Neuronal stem cell (in vitro differentiated cells): ENCODE measurements at regions not wholly inside any gene's neighbourhood (a gene's known extent, or its start where the extent isn't known, plus 50 kb on each side); places are given as distances from the start of the nearest gene placed in this dataset.

ENCODE experiments used
- DNase-seq: peaks from one replicate; pipeline ENCODE4 v3.0.0-alpha.2; 2013; ENCODE audit warnings: low spot score
- H2AFZ ChIP-seq: one replicate; pipeline ENCODE4 v1.6.1; 2013; ENCODE audit warnings: mild to moderate bottlenecking, low read length, inconsistent platforms
- H2AK5ac ChIP-seq: 2 replicates; pipeline ENCODE4 v1.6.1; 2013; ENCODE audit warnings: low read depth, mild to moderate bottlenecking, inconsistent platforms, low read length, moderate library complexity, mixed read lengths
- H2BK120ac ChIP-seq: 2 replicates; pipeline ENCODE4 v1.6.1; 2013; ENCODE audit warnings: low read depth, mild to moderate bottlenecking, inconsistent platforms, low read length, moderate library complexity, mixed read lengths
- H2BK12ac ChIP-seq: one replicate; pipeline ENCODE4 v1.6.1; 2013; ENCODE audit warnings: low read length, inconsistent platforms
- H2BK15ac ChIP-seq: 2 replicates; pipeline ENCODE4 v1.6.1; 2013; ENCODE audit warnings: mild to moderate bottlenecking, low read length, inconsistent platforms, mixed read lengths
- H2BK5ac ChIP-seq: one replicate; pipeline ENCODE4 v1.6.1; 2013; ENCODE audit warnings: inconsistent platforms, mild to moderate bottlenecking, low read length, moderate library complexity
- H3K14ac ChIP-seq: one replicate; pipeline ENCODE4 v1.6.1; 2013; ENCODE audit warnings: low read length, inconsistent platforms
- H3K18ac ChIP-seq: 2 replicates; pipeline ENCODE4 v1.6.1; 2013; ENCODE audit warnings: low read length, inconsistent platforms
- H3K23ac ChIP-seq: 2 replicates; pipeline ENCODE4 v1.6.1; 2013; ENCODE audit warnings: low read depth, mild to moderate bottlenecking, mixed read lengths, low read length, inconsistent platforms; ENCODE audit not compliant: poor library complexity
- H3K27ac ChIP-seq: replicated peaks from 3 replicates; pipeline ENCODE4 v1.5.1; 2013; ENCODE audit warnings: low read length, inconsistent platforms
- H3K27me3 ChIP-seq, 3 experiments: 2 replicates each; pipeline ENCODE4 v1.6.1; 2013; ENCODE audit warnings: low read length in 3 of 3, mild to moderate bottlenecking in 2 of 3, inconsistent platforms in 1 of 3, low read depth in 1 of 3, mixed read lengths in 1 of 3, moderate library complexity in 1 of 3; ENCODE audit not compliant: control insufficient read depth in 3 of 3, insufficient read depth in 3 of 3
- H3K36me3 ChIP-seq, 2 donors: replicated peaks in 1 of 2; 2 replicates each; pipeline ENCODE4 v1.6.1; 2013; ENCODE audit warnings: low read length in 2 of 2; ENCODE audit not compliant: control insufficient read depth in 2 of 2, insufficient read depth in 2 of 2
- H3K4ac ChIP-seq: 2 replicates; pipeline ENCODE4 v1.6.1; 2013; ENCODE audit warnings: inconsistent platforms, mild to moderate bottlenecking, low read length, moderate library complexity
- H3K4me1 ChIP-seq, 2 donors: 1 replicate in 1 of 2; 2 replicates in 1 of 2; pipeline ENCODE4 v1.6.1; 2013; ENCODE audit warnings: low read length in 2 of 2, low read depth in 1 of 2; ENCODE audit not compliant: control insufficient read depth in 2 of 2, insufficient read depth in 1 of 2
- H3K4me2 ChIP-seq: one replicate; pipeline ENCODE4 v1.6.1; 2013; ENCODE audit warnings: mild to moderate bottlenecking, low read length, inconsistent platforms; ENCODE audit not compliant: insufficient read depth, poor library complexity, severe bottlenecking
- H3K4me3 ChIP-seq, 2 donors: 2 replicates each; pipeline ENCODE4 v1.5.1; 2013; ENCODE audit warnings: low read length in 2 of 2, mild to moderate bottlenecking in 2 of 2, inconsistent platforms in 1 of 2, moderate library complexity in 1 of 2
- H3K79me1 ChIP-seq: one replicate; pipeline ENCODE4 v1.6.1; 2013; ENCODE audit warnings: low read depth, mild to moderate bottlenecking, inconsistent platforms, low read length, moderate library complexity
- H3K9ac ChIP-seq: one replicate; pipeline ENCODE4 v1.6.1; 2013; ENCODE audit warnings: mild to moderate bottlenecking, low read depth, low read length, inconsistent platforms; ENCODE audit not compliant: poor library complexity
- H3K9me3 ChIP-seq, 2 donors: replicated peaks in 1 of 2; 2 replicates each; pipeline versions ENCODE3 to v1.6.1; 2013; ENCODE audit warnings: low read length in 2 of 2, mild to moderate bottlenecking in 2 of 2, inconsistent platforms in 1 of 2, low read depth in 1 of 2, mixed read lengths in 1 of 2, moderate library complexity in 1 of 2; ENCODE audit not compliant: control insufficient read depth in 2 of 2, insufficient read depth in 1 of 2
- H4K8ac ChIP-seq: one replicate; pipeline ENCODE4 v1.6.1; 2013; ENCODE audit warnings: low read depth, mild to moderate bottlenecking, inconsistent platforms, low read length, moderate library complexity
- H4K91ac ChIP-seq: one replicate; pipeline ENCODE4 v1.6.1; 2013; ENCODE audit warnings: low read length, low read depth, mild to moderate bottlenecking, inconsistent platforms; ENCODE audit not compliant: poor library complexity
- whole genome bisulfite sequencing, 2 donors: extraction: QIAGEN DNeasy Blood & Tissue Kit; methylation state at CpG; one replicate each; pipeline ENCODE4 v1.1.7; 2013; ENCODE audit warnings: missing lambda C conversion rate in 2 of 2, mixed read lengths in 1 of 2; ENCODE audit not compliant: insufficient read length in 2 of 2, insufficient replicate concordance in 1 of 2; ENCODE audit errors: extremely low coverage in 2 of 2; 5-methylcytosine and 5-hydroxymethylcytosine counted together

GRCh38 chr4:156536661-156537060 is 434.9 kb downstream of the PDGFC start:
- DNase-seq = no peak
- Histone ChIP-seq H2BK12ac (no peak overlapping the region), H3K4me2 (no peak overlapping the region), H3K4me3 (no peak overlapping the region), H2BK15ac (no peak overlapping the region), H3K27me3 (no peaks in the 10 kb centered on the region), H3K23ac (no peak overlapping the region), H2AK5ac (no peak overlapping the region), H3K36me3 (no peaks in the 10 kb centered on the region), H2BK120ac (no peak overlapping the region), H3K9me3 (no peaks in the 10 kb centered on the region), H3K4ac (no peak overlapping the region), H4K8ac (no peak overlapping the region), H3K27ac (no peak overlapping the region), H3K18ac (no peak overlapping the region), H4K91ac (no peak overlapping the region), H3K4me1 (peaks cover 0 to 2% of the 10 kb centered on the region in 2 donors), H2BK5ac (no peak overlapping the region), H3K79me1 (no peaks in the 10 kb centered on the region), H2AFZ (no peak overlapping the region), H3K9ac (no peak overlapping the region), H3K14ac (no peak overlapping the region)
- WGBS, 2 donors = no CpG with 5 or more reads among the region's 1 CpG

DNA sequence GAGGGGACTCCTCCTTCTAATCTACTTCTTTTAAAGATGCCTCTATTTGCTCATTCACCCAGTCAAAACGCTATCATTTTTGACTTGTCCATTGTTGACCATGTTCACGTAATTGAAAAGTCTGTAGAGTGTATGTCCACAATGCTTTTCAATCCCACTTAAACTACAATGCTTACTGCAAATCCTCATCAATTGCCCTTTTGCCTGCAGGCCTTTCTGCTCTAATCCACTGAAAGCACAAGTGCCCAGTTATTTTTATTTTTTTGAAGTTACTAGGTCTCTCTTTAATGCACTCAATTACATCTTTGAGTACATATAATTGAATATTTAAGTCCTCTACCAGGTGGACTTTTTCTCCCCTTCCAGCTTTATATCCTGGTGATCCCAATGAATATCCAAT is 437.4 kb downstream of the PDGFC start:
- Histone ChIP-seq H3K79me1 (no peaks in the 10 kb centered on the region), H3K4me3 (no peak overlapping the region), H2BK12ac (no peak overlapping the region), H2AFZ (no peak overlapping the region), H2AK5ac (no peak overlapping the region), H3K36me3 (no peaks in the 10 kb centered on the region), H2BK120ac (no peak overlapping the region), H3K27ac (no peak overlapping the region), H3K4me1 (peaks cover 0 to 2% of the 10 kb centered on the region in 2 donors), H3K9ac (no peak overlapping the region), H3K4me2 (no peak overlapping the region), H2BK5ac (no peak overlapping the region), H4K91ac (no peak overlapping the region), H3K18ac (no peak overlapping the region), H3K9me3 (no peaks in the 10 kb centered on the region), H4K8ac (no peak overlapping the region), H3K4ac (no peak overlapping the region), H3K23ac (no peak overlapping the region), H2BK15ac (no peak overlapping the region), H3K27me3 (no peaks in the 10 kb centered on the region), H3K14ac (no peak overlapping the region)
- DNase-seq = no peak
- no CpG with 5 or more reads among the region's 2 CpGs for WGBS, 2 donors

GRCh38 chr4:156528216-156528615 is 443.4 kb downstream of the PDGFC start:
- Histone ChIP-seq H3K4me2 (no peak overlapping the region), H4K8ac (no peak overlapping the region), H2BK120ac (no peak overlapping the region), H3K4me3 (no peak overlapping the region), H2BK5ac (no peak overlapping the region), H3K9ac (no peak overlapping the region), H2AK5ac (no peak overlapping the region), H3K23ac (no peak overlapping the region), H3K14ac (no peak overlapping the region), H3K79me1 (no peaks in the 10 kb centered on the region), H2AFZ (no peak overlapping the region), H3K4me1 (no peaks in the 10 kb centered on the region), H3K4ac (no peak overlapping the region), H4K91ac (no peak overlapping the region), H3K9me3 (no peaks in the 10 kb centered on the region), H3K27me3 (no peaks in the 10 kb centered on the region), H3K36me3 (no peaks in the 10 kb centered on the region), H2BK12ac (no peak overlapping the region), H3K18ac (no peak overlapping the region), H3K27ac (no peak overlapping the region), H2BK15ac (no peak overlapping the region)
- DNase-seq = no peak
- no CpG with 5 or more reads among the region's 3 CpGs for WGBS, 2 donors

DNA sequence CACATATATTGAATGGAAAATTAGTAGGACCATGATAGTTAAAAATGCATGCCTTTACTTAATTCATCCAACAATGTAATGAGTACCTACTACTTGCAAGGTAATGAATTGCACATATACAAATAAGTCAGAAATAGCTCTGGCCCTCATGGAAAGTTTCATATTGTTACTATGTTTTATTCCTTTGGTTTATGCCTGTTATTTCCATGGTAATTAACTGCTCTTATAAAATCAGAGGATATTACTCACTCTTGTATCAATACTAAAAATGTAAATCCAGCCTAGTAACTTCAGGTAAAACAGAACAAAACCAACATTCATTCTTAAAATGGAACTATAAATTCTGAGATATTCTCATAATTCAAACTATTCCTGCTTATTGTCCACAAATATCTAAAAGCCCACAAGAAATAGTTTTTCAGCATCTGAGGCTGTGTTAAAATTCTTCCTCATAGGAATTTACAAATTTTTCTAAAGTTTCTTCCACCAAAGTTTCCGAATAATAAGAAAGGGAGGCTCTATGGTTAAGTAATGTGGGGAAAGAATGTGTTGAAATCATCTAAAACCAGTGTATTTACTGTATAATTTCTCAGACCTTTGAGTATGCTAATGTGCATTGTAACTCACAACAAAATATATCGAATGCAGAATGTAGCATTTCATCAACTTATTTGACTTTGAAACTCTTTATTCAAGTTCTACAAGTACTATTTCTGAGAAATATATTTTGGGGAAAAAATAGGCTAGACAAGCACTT is 444.2 kb downstream of the PDGFC start:
- Histone ChIP-seq H3K27me3 (no peaks in the 10 kb centered on the region), H2BK12ac (no peak overlapping the region), H3K4ac (no peak overlapping the region), H3K4me1 (no peaks in the 10 kb centered on the region), H2BK120ac (no peak overlapping the region), H3K18ac (no peak overlapping the region), H3K36me3 (no peaks in the 10 kb centered on the region), H2BK15ac (no peak overlapping the region), H4K8ac (no peak overlapping the region), H3K79me1 (no peaks in the 10 kb centered on the region), H3K23ac (no peak overlapping the region), H3K27ac (no peak overlapping the region), H3K9ac (no peak overlapping the region), H4K91ac (no peak overlapping the region), H3K14ac (no peak overlapping the region), H2BK5ac (no peak overlapping the region), H3K4me3 (no peak overlapping the region), H2AK5ac (no peak overlapping the region), H3K4me2 (no peak overlapping the region), H2AFZ (no peak overlapping the region), H3K9me3 (no peaks in the 10 kb centered on the region)
- no CpG with 5 or more reads among the region's 2 CpGs for WGBS, 2 donors
- no peak for DNase-seq
